T follicular helper cell (primary cell): ENCODE measurements at regions not wholly inside any gene's neighbourhood (a gene's known extent, or its start where the extent isn't known, plus 50 kb on each side); places are given as distances from the start of the nearest gene placed in this dataset.
"Not testable (repeated sequence)": the region's sequence is repeated elsewhere in the genome, so short reads cannot be mapped to it uniquely, and the experiment has no call there.

Experiments used
- DNase-seq: peaks from one replicate; pipeline ENCODE4 v3.0.0-alpha.2; 2020; ENCODE audit warnings: low read depth

GRCh38 chr2:88925770-88926462, 234.4 kb downstream of the RPIA start:
- DNase-seq = no peak

GRCh38 chr2:88927128-88927527, 235.7 kb downstream of the RPIA start:
- no peak for DNase-seq

- DNase-seq = no peak
These were observed 239.2 kb downstream of the RPIA start for GRCh38 chr2:88930659-88931058.

GRCh38 chr2:88932686-88933085, 241.2 kb downstream of the RPIA start:
- DNase-seq = no peak

- DNase-seq = no peak
These were observed 241.6 kb downstream of the RPIA start for GRCh38 chr2:88933091-88933490.

GRCh38 chr2:88933980-88934379, 242.5 kb downstream of the RPIA start:
- no peak for DNase-seq

GRCh38 chr2:88941178-88941577, 249.7 kb downstream of the RPIA start:
- DNase-seq = not testable (repeated sequence)

GRCh38 chr2:88942798-88943197, 251.3 kb downstream of the RPIA start:
- DNase-seq = no peak

- DNase-seq = no peak
These were observed 257.9 kb downstream of the RPIA start for GRCh38 chr2:88949336-88949735.

GRCh38 chr2:88950010-88950409, 258.5 kb downstream of the RPIA start:
- no peak for DNase-seq

- DNase-seq = no peak
These were observed 264.1 kb downstream of the RPIA start for GRCh38 chr2:88955607-88956006.

- DNase-seq = no peak
These were observed 268.2 kb downstream of the RPIA start for GRCh38 chr2:88959480-88960204.

GRCh38 chr2:88961323-88961722, 269.9 kb downstream of the RPIA start:
- DNase-seq = not testable (repeated sequence)

GRCh38 chr2:88967844-88968243, 276.4 kb downstream of the RPIA start:
- no peak for DNase-seq

GRCh38 chr2:88978011-88978410, 286.5 kb downstream of the RPIA start:
- DNase-seq = not testable (repeated sequence)

GRCh38 chr2:88978446-88978845, 287.0 kb downstream of the RPIA start:
- not testable (repeated sequence) for DNase-seq

GRCh38 chr2:88984079-88984478, 292.6 kb downstream of the RPIA start:
- DNase-seq = not testable (repeated sequence)

- not testable (repeated sequence) for DNase-seq
These were observed 295.4 kb downstream of the RPIA start for GRCh38 chr2:88986721-88987330.

GRCh38 chr2:88988617-88989016, 297.1 kb downstream of the RPIA start:
- not testable (repeated sequence) for DNase-seq

- DNase-seq = not testable (repeated sequence)
These were observed 301.3 kb downstream of the RPIA start for GRCh38 chr2:88992819-88993218.

GRCh38 chr2:88994856-88995255, 303.4 kb downstream of the RPIA start:
- not testable (repeated sequence) for DNase-seq

- DNase-seq = not testable (repeated sequence)
These were observed 305.1 kb downstream of the RPIA start for GRCh38 chr2:88996588-88996987.

GRCh38 chr2:88999365-88999764, 307.9 kb downstream of the RPIA start:
- no peak for DNase-seq
